Loucy (cell line): ENCODE measurements at regions not wholly inside any gene's neighbourhood (a gene's known extent, or its start where the extent isn't known, plus 50 kb on each side); places are given as distances from the start of the nearest gene placed in this dataset.
A peak's percentile ranks its signal among the peaks of the same experiment; 100 is the strongest.

ENCODE experiments used
- CTCF ChIP-seq: fragments of 200-600 bp; sonication (generic); conservative IDR thresholded peaks from 2 replicates; pipeline ENCODE4 v1.5.1; 2014; ENCODE audit warnings: mild to moderate bottlenecking, antibody characterized with exemption, low read length
- EZH2phosphoT487 ChIP-seq: fragments of 200-600 bp; IDR thresholded peaks from 2 replicates; pipeline ENCODE4 v1.6.1; 2018; ENCODE audit warnings: antibody characterized with exemption, mild to moderate bottlenecking, moderate library complexity, borderline replicate concordance

- TF ChIP-seq CTCF (peak; percentile 71), EZH2phosphoT487 (no peak)
Measured at GRCh38 chr2:104733226-104733943, 120.5 kb upstream of the POU3F3 start.
